Endothelial cell (in vitro differentiated cells): ENCODE measurements at regions not wholly inside any gene's neighbourhood (a gene's known extent, or its start where the extent isn't known, plus 50 kb on each side); places are given as distances from the start of the nearest gene placed in this dataset.

Source experiments
- DNase-seq: peaks from one replicate; pipeline ENCODE4 v3.0.0; 2021; ENCODE audit warnings: low spot score
- H3K27ac Mint-ChIP-seq: one replicate; pipeline ENCODE4 v1.8.0; 2021; ENCODE audit warnings: mixed read lengths, inconsistent platforms; ENCODE audit not compliant: unreplicated experiment
- H3K27me3 Mint-ChIP-seq: one replicate; pipeline ENCODE4 v1.8.0; 2021; ENCODE audit warnings: mild to moderate bottlenecking, moderate library complexity, mixed read lengths, inconsistent platforms; ENCODE audit not compliant: unreplicated experiment
- H3K36me3 Mint-ChIP-seq: one replicate; pipeline ENCODE4 v1.8.0; 2021; ENCODE audit warnings: mild to moderate bottlenecking, low read depth, mixed read lengths, inconsistent platforms; ENCODE audit not compliant: unreplicated experiment
- H3K4me1 Mint-ChIP-seq: one replicate; pipeline ENCODE4 v1.8.0; 2021; ENCODE audit warnings: mild to moderate bottlenecking, mixed read lengths, inconsistent platforms; ENCODE audit not compliant: unreplicated experiment
- H3K4me3 Mint-ChIP-seq: one replicate; pipeline ENCODE4 v1.8.0; 2021; ENCODE audit warnings: mild to moderate bottlenecking, mixed read lengths, inconsistent platforms; ENCODE audit not compliant: unreplicated experiment
- H3K9me3 Mint-ChIP-seq: one replicate; pipeline ENCODE4 v1.8.0; 2021; ENCODE audit warnings: mixed read lengths, inconsistent platforms; ENCODE audit not compliant: unreplicated experiment
- TF ChIP-seq, protein P1 (sequence below): fragments of 200-600 bp; sonication (generic); IDR thresholded peaks from one replicate; pipeline ENCODE4 v1.5.0; 2021; ENCODE audit warnings: antibody characterized with exemption; ENCODE audit not compliant: unreplicated experiment

DNA sequence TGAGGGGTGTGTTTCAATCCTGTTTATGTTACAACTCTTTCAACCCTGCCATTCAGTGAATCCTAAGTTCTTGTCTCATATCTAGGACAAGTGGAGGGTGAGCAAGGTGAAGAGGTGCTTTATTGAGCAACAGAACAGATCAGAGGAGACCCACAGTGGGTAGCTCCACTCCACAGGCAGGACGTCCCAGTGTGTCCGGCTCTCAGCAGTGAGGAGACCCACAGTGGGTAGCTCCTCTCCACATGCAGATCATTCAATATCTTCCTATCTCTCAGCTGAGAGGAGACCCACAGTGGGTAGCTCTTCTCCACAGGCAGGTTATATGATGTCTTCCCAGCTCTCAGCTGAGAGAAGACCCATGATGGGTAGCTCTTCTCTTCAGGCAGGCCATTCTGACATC is 556.7 kb downstream of the SI start:
- Mint-ChIP-seq H3K27me3 (peaks cover 3% of the 10 kb centered on the region), H3K9me3 (peaks cover 4% of the 10 kb centered on the region), H3K36me3 (peaks cover 5% of the 10 kb centered on the region), H3K4me3 (no peak overlapping the region), H3K27ac (no peak overlapping the region), H3K4me1 (no peaks in the 10 kb centered on the region)
- TF ChIP-seq, protein P1, sequence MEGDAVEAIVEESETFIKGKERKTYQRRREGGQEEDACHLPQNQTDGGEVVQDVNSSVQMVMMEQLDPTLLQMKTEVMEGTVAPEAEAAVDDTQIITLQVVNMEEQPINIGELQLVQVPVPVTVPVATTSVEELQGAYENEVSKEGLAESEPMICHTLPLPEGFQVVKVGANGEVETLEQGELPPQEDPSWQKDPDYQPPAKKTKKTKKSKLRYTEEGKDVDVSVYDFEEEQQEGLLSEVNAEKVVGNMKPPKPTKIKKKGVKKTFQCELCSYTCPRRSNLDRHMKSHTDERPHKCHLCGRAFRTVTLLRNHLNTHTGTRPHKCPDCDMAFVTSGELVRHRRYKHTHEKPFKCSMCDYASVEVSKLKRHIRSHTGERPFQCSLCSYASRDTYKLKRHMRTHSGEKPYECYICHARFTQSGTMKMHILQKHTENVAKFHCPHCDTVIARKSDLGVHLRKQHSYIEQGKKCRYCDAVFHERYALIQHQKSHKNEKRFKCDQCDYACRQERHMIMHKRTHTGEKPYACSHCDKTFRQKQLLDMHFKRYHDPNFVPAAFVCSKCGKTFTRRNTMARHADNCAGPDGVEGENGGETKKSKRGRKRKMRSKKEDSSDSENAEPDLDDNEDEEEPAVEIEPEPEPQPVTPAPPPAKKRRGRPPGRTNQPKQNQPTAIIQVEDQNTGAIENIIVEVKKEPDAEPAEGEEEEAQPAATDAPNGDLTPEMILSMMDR = no peak
- no peak for DNase-seq

DNA sequence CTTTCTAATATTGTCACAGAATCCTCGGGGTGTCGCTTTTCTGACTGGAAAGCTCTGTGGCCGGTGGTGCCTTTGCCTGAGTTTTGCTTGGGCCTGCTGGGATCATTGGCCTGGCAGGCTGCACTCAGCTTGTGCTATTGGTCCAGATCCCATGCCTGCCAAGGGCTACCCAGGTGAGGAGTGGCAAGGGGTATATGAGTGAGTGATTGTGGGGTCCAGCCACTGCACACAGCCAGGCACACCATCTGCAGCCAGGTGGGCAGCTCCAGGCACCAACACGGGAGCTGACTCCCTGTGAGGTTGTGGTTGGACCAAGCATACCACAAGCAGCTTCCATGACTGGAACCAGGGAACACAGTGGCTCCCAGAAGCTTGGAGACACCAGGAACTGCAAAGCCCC is 557.2 kb downstream of the SI start:
- Mint-ChIP-seq H3K27ac (no peak overlapping the region), H3K27me3 (peaks cover 3% of the 10 kb centered on the region), H3K4me1 (no peaks in the 10 kb centered on the region), H3K4me3 (no peak overlapping the region), H3K36me3 (peaks cover 5% of the 10 kb centered on the region), H3K9me3 (peaks cover 4% of the 10 kb centered on the region)
- DNase-seq = no peak
- TF ChIP-seq, protein P1 = no peak

DNA sequence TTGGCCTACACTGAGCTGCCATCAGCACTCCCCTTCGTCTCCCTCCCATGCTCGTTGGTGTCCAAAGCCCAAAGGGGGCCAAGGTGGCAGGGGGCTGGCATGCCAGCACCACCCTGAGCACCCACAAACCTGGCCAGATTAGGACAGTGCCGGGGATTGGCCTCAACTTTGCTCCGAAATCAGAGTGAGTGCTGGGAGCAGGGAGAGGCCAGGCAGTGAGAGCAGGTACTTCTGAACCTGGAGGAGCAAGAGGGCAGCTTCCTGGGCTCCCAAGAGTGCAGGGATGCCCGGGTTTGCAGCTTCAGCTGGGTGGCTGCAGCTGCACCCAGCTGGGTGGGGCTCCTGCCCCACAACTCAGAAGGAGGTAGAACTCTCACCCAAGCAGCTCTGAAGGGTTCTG is 563.0 kb downstream of the SI start:
- H3K9me3 Mint-ChIP-seq = no peaks in the 10 kb centered on the region
- no peak overlapping the region for H3K27ac Mint-ChIP-seq
- no peak overlapping the region for H3K4me3 Mint-ChIP-seq
- H3K36me3 Mint-ChIP-seq = no peaks in the 10 kb centered on the region
- TF ChIP-seq, protein P1 = no peak
- DNase-seq = no peak
- H3K4me1 Mint-ChIP-seq = no peaks in the 10 kb centered on the region
- peaks cover 2% of the 10 kb centered on the region for H3K27me3 Mint-ChIP-seq

DNA sequence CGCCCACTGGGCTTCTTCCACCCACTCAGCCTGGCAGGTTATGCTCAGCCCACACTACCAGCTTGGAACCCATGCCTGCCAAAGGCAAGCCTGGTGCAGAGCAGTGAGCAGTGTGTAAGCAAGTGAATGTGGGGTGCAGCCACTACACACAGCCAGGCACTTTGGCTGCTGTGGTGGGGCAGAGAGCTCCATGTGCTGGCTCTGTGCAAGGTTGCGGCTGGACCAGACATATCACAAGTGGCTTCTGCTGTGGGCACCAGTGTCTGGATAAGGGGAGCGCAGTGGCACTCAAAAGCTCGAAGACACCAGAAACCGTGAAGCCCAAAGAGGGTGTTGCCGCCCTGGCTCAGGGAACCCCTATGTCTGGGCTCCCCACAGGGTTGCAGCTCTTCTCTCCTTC is 563.7 kb downstream of the SI start:
- peaks cover 2% of the 10 kb centered on the region for H3K27me3 Mint-ChIP-seq
- H3K4me3 Mint-ChIP-seq = no peak overlapping the region
- H3K9me3 Mint-ChIP-seq = no peaks in the 10 kb centered on the region
- no peak overlapping the region for H3K27ac Mint-ChIP-seq
- no peaks in the 10 kb centered on the region for H3K36me3 Mint-ChIP-seq
- no peak for DNase-seq
- H3K4me1 Mint-ChIP-seq = no peaks in the 10 kb centered on the region
- TF ChIP-seq, protein P1 = no peak

DNA sequence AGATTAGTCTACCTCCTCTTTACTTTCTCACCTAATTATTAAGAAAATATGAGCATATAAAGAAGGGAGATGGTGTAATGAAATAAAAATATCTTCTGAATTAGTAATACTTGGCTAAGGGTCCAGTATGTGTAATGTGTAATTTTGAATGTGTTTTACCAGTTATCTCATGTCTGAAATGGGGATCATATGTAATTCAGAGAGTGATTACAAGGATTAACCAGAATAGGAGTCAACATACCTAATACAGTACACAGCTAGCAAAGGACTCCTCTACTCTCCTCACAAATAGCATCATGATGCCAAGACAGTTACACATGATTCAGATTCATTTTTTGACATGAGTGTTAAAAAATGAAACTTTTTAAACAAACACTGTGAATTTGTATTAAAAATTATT is 570.4 kb downstream of the SI start:
- Mint-ChIP-seq H3K36me3 (no peaks in the 10 kb centered on the region), H3K27ac (no peak overlapping the region), H3K4me3 (no peak overlapping the region), H3K4me1 (no peaks in the 10 kb centered on the region), H3K9me3 (no peaks in the 10 kb centered on the region), H3K27me3 (no peaks in the 10 kb centered on the region)
- TF ChIP-seq, protein P1 = no peak
- DNase-seq = no peak
